ENCODE measurements at regions not wholly inside any gene's neighbourhood (a gene's known extent, or its start where the extent isn't known, plus 50 kb on each side); places are given as distances from the start of the nearest gene placed in this dataset.

DNA sequence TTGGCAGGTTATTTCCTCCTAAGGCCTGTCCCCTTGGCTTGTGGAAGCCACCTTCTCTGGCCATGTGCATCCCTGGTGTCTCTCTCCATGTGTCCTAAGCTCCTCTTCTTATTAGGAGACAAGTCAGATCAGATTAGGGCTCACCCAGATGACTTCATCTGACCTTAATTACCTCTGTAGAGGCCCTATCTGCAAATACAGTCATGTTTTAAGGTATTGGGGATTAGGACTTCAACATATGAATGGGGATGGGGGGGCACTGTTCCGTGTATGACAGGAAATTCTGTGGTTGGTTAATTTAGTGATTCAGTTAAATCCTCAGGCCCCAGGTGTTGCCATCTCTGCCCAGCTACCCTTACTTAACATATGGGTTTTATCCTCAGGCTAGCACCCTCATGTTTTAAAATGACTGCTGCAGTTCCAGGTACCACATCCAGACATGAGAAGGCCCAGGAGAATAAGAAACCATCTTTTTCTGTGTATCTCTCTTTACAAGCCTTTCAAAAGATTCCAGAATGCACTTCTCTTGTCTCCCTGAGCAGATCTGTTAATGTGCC, 51.9 kb upstream of the RAI14 start:
- DNase-seq (ENCODE audit: low spot score) = no peak
- peaks cover 17% of the 10 kb centered on the region for H3K4me1 Mint-ChIP-seq (ENCODE audit: low read depth)
- TF ChIP-seq CTCF (IDR thresholded peaks at IDR 0.05) = no peak
- H3K27me3 Mint-ChIP-seq (ENCODE audit: low read depth) = no peaks in the 10 kb centered on the region
- peaks cover 1% of the 10 kb centered on the region for H3K36me3 Mint-ChIP-seq (ENCODE audit: low read depth)
- H3K9me3 Mint-ChIP-seq (ENCODE audit: low read depth) = no peaks in the 10 kb centered on the region
- no peak overlapping the region for H3K27ac Mint-ChIP-seq (ENCODE audit: unreplicated experiment)
- no peak overlapping the region for H3K4me3 Mint-ChIP-seq (ENCODE audit: unreplicated experiment)

DNA sequence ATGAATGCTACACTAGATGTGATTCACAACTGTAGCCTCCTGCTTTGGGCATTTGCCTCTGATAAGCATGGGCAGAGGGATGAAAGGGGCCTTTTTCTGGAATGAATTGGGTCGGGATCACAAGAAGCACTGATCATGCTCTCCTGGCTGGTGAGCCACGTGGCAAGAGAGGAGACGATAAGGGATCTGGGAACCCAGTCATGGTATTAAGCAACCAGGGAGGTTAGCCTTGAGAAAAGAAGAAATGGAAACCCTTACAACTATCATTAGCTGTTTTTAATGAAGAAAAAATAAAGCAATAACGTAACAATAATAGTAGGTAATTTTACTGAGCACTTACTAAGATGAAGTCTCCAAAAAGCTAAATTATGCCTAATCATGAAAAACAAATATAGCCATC, 50.0 kb upstream of the RAI14 start:
- Mint-ChIP-seq H3K9me3 (ENCODE audit: low read depth) (no peaks in the 10 kb centered on the region), H3K27me3 (ENCODE audit: low read depth) (no peaks in the 10 kb centered on the region), H3K36me3 (ENCODE audit: low read depth) (peaks cover 1% of the 10 kb centered on the region), H3K27ac (ENCODE audit: unreplicated experiment) (no peak overlapping the region), H3K4me3 (ENCODE audit: unreplicated experiment) (no peak overlapping the region), H3K4me1 (ENCODE audit: low read depth) (peaks cover 34% of the 10 kb centered on the region)
- no peak for DNase-seq (ENCODE audit: low spot score)
- no peak for TF ChIP-seq CTCF (IDR thresholded peaks at IDR 0.05)
